Keratinocyte (primary cell): ENCODE measurements at regions not wholly inside any gene's neighbourhood (a gene's known extent, or its start where the extent isn't known, plus 50 kb on each side); places are given as distances from the start of the nearest gene placed in this dataset.

ENCODE experiments used
- DNase-seq: peaks from one replicate; pipeline ENCODE4 v3.0.0-alpha.2; 2011; ENCODE audit warnings: low read depth, missing footprints, low spot score
- FAIRE-seq: peaks from 2 replicates; lab custom pipeline; 2011; peaks lifted over from hg19 to GRCh38; lab: Jason Lieb, UNC
- H2AFZ ChIP-seq: 2 replicates; pipeline ENCODE4 v1.6.0; 2012; ENCODE audit warnings: low read length, control low read depth, inconsistent platforms; ENCODE audit not compliant: control insufficient read depth
- H3K27ac ChIP-seq: 2 replicates; pipeline ENCODE4 v1.5.1; 2011; ENCODE audit warnings: low read length; ENCODE audit not compliant: control insufficient read depth, insufficient read depth
- H3K27me3 ChIP-seq: 3 replicates; pipeline ENCODE4 v1.6.0; 2011; ENCODE audit warnings: low read length; ENCODE audit not compliant: control insufficient read depth, insufficient read depth; ENCODE audit errors: extremely low read depth
- H3K36me3 ChIP-seq, 2 experiments: 2 replicates in 1 of 2; 3 replicates in 1 of 2; pipeline ENCODE4 v1.5.1; 2011; ENCODE audit warnings: low read length in 2 of 2, mild to moderate bottlenecking in 1 of 2; ENCODE audit not compliant: control insufficient read depth in 2 of 2, insufficient read depth in 2 of 2; ENCODE audit errors: extremely low read depth in 1 of 2
- H3K4me1 ChIP-seq: 3 replicates; pipeline ENCODE4 v1.5.1; 2011; ENCODE audit warnings: low read length; ENCODE audit not compliant: control insufficient read depth, insufficient read depth; ENCODE audit errors: extremely low read depth
- H3K4me2 ChIP-seq: 3 replicates; pipeline ENCODE4 v1.6.0; 2011; ENCODE audit warnings: low read depth, low read length; ENCODE audit not compliant: control insufficient read depth, insufficient read depth; ENCODE audit errors: extremely low read depth
- H3K4me3 ChIP-seq, 3 experiments: fragments of 200-600 bp in 1 of 3; sonication (generic) in 1 of 3; 2 replicates in 2 of 3; 3 replicates in 1 of 3; pipeline ENCODE4 v1.5.1; 2011 to 2016; ENCODE audit warnings: low read length in 3 of 3, mild to moderate bottlenecking in 3 of 3, control low read depth in 2 of 3, inconsistent platforms in 1 of 3, low read depth in 1 of 3, mixed read lengths in 1 of 3, mixed run types in 1 of 3, moderate library complexity in 1 of 3; ENCODE audit not compliant: control insufficient read depth in 2 of 3, insufficient read depth in 2 of 3; ENCODE audit errors: extremely low read depth in 1 of 3
- H3K79me2 ChIP-seq: 2 replicates; pipeline ENCODE4 v1.6.0; 2012; ENCODE audit warnings: low read length; ENCODE audit not compliant: control insufficient read depth, insufficient read depth
- H3K9ac ChIP-seq: 3 replicates; pipeline ENCODE4 v1.6.0; 2011; ENCODE audit warnings: low read length; ENCODE audit not compliant: control insufficient read depth, insufficient read depth; ENCODE audit errors: extremely low read depth
- H3K9me1 ChIP-seq: 3 replicates; pipeline ENCODE4 v1.6.0; 2011; ENCODE audit warnings: low read length; ENCODE audit not compliant: control insufficient read depth, insufficient read depth; ENCODE audit errors: extremely low read depth
- H3K9me3 ChIP-seq: 2 replicates; pipeline ENCODE4 v1.5.1; 2012; ENCODE audit warnings: low read depth, low read length; ENCODE audit not compliant: control insufficient read depth
- H4K20me1 ChIP-seq: 3 replicates; pipeline ENCODE4 v1.6.0; 2011; ENCODE audit warnings: low read length; ENCODE audit not compliant: control insufficient read depth, insufficient read depth; ENCODE audit errors: extremely low read depth
- CTCF ChIP-seq, 3 experiments: IDR thresholded peaks in 1 of 3; conservative IDR thresholded peaks in 1 of 3; optimal IDR thresholded peaks in 1 of 3; 2 replicates in 2 of 3; 3 replicates in 1 of 3; pipeline versions ENCODE3 to v1.5.1; 2011; ENCODE audit warnings: low read length in 3 of 3, mild to moderate bottlenecking in 3 of 3, moderate library complexity in 2 of 3, control low read depth in 1 of 3, inconsistent platforms in 1 of 3; ENCODE audit not compliant: insufficient read depth in 2 of 3; ENCODE audit errors: extremely low read depth in 1 of 3
- EZH2 ChIP-seq: IDR thresholded peaks from one replicate; pipeline ENCODE4 v1.6.1; 2012; ENCODE audit warnings: inconsistent platforms, mild to moderate bottlenecking, low read length, moderate library complexity
- dilution Hi-C: fragments of 300-500 bp; cut with MboI; formaldehyde crosslinking; loops from one replicate; pipeline ENCODE4 v1.7.0; 2020; ENCODE audit warnings: low sequenced_read_pairs; ENCODE audit not compliant: extremely low pct_ligation_motif_present

- Histone ChIP-seq H3K9me1 (no peaks in the 10 kb centered on the region), H2AFZ (no peak overlapping the region), H3K36me3 (no peaks in the 10 kb centered on the region), H3K4me2 (no peak overlapping the region), H3K4me1 (peaks cover 11% of the 10 kb centered on the region), H4K20me1 (no peaks in the 10 kb centered on the region), H3K9me3 (no peaks in the 10 kb centered on the region), H3K79me2 (no peaks in the 10 kb centered on the region), H3K4me3 (no peak overlapping the region), H3K9ac (no peak overlapping the region), H3K27me3 (no peaks in the 10 kb centered on the region), H3K27ac (no peak overlapping the region)
- DNase-seq (no peak), FAIRE-seq (no peak)
- TF ChIP-seq CTCF (optimal IDR thresholded peaks at IDR 0.05 in 1 of 3, IDR thresholded peaks at IDR 0.05 in 1 of 3, conservative IDR thresholded peaks at IDR 0.05 in 1 of 3; ENCODE audit: extremely low read depth in 1 of 3, insufficient read depth in 2 of 3, low read length in 3 of 3) (no peak), EZH2 (no peak)
- dilution Hi-C loops: no loop called here
Observed at GRCh38 chr20:24779131-24779530, 169.9 kb upstream of the CST7 start.

- Histone ChIP-seq H3K79me2 (no peaks in the 10 kb centered on the region), H3K36me3 (no peaks in the 10 kb centered on the region), H3K4me2 (no peak overlapping the region), H3K9me1 (no peaks in the 10 kb centered on the region), H3K4me3 (no peak overlapping the region), H3K4me1 (peaks cover 8% of the 10 kb centered on the region), H3K27ac (no peak overlapping the region), H4K20me1 (no peaks in the 10 kb centered on the region), H3K9ac (no peak overlapping the region), H3K9me3 (no peaks in the 10 kb centered on the region), H2AFZ (no peak overlapping the region), H3K27me3 (no peaks in the 10 kb centered on the region)
- TF ChIP-seq CTCF (optimal IDR thresholded peaks at IDR 0.05 in 1 of 3, IDR thresholded peaks at IDR 0.05 in 1 of 3, conservative IDR thresholded peaks at IDR 0.05 in 1 of 3; ENCODE audit: extremely low read depth in 1 of 3, insufficient read depth in 2 of 3, low read length in 3 of 3) (no peak), EZH2 (no peak)
- dilution Hi-C loops: no loop called here
- no peak for DNase-seq
- FAIRE-seq: no peak
Observed at GRCh38 chr20:24779946-24780345, 169.1 kb upstream of the CST7 start.
